GM10248 (cell line): ENCODE measurements at regions not wholly inside any gene's neighbourhood (a gene's known extent, or its start where the extent isn't known, plus 50 kb on each side); places are given as distances from the start of the nearest gene placed in this dataset.

Source experiments
- CTCF ChIA-PET: fragments of 300-600 bp; sonication (Branson Sonifier 250); formaldehyde crosslinking; extraction: SDS; loops from one replicate; lab custom pipeline; 2021; ENCODE audit warnings: antibody characterized with exemption; lab: Yijun Ruan, JAX
- POLR2A ChIA-PET: fragments of 350-650 bp; sonication (Branson Sonifier 250); formaldehyde crosslinking; extraction: SDS; loops from one replicate; lab custom pipeline; 2020; ENCODE audit warnings: antibody characterized with exemption; lab: Yijun Ruan, JAX
- DNase-seq: peaks from one replicate; pipeline ENCODE4 v3.0.0; 2012; ENCODE audit errors: extremely low spot score
- TF ChIP-seq, protein P1 (sequence below): IDR thresholded peaks from 2 replicates; pipeline ENCODE4 v1.5.1; 2012; ENCODE audit warnings: mild to moderate bottlenecking, low read depth; ENCODE audit errors: extremely low read depth, missing control alignments, control extremely low read depth

DNA sequence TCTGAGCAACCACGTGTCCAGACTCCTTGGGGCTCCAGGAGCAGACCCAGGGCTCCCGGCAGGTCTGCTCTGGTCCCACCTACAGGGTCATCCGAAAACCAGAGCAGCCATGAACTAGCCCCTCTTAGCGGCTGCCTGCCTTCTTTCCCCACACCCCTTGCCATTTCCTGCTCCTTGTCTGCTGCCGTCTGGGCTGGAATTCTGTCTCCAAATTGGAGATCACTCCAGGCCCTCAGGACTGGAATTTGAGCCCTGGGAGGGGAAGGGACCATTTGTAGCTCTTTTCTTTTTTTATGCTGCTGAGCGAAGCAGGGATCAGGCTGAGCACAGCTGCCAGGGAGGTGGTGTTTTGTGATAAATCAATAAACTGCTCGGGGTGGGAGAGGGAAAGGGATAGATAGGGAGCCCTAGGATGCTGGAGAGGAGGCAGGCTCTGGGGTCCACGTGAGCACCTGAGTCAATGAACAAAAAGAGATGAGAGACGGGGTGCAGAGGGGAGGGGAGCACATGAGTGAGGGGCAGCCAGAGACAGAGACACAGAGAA, 257.5 kb downstream of the ENGASE start:
- ChIA-PET POLR2A (no interaction called here), CTCF (no interaction called here)
- no peak for DNase-seq
- TF ChIP-seq, protein P1, sequence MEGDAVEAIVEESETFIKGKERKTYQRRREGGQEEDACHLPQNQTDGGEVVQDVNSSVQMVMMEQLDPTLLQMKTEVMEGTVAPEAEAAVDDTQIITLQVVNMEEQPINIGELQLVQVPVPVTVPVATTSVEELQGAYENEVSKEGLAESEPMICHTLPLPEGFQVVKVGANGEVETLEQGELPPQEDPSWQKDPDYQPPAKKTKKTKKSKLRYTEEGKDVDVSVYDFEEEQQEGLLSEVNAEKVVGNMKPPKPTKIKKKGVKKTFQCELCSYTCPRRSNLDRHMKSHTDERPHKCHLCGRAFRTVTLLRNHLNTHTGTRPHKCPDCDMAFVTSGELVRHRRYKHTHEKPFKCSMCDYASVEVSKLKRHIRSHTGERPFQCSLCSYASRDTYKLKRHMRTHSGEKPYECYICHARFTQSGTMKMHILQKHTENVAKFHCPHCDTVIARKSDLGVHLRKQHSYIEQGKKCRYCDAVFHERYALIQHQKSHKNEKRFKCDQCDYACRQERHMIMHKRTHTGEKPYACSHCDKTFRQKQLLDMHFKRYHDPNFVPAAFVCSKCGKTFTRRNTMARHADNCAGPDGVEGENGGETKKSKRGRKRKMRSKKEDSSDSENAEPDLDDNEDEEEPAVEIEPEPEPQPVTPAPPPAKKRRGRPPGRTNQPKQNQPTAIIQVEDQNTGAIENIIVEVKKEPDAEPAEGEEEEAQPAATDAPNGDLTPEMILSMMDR: no peak

DNA sequence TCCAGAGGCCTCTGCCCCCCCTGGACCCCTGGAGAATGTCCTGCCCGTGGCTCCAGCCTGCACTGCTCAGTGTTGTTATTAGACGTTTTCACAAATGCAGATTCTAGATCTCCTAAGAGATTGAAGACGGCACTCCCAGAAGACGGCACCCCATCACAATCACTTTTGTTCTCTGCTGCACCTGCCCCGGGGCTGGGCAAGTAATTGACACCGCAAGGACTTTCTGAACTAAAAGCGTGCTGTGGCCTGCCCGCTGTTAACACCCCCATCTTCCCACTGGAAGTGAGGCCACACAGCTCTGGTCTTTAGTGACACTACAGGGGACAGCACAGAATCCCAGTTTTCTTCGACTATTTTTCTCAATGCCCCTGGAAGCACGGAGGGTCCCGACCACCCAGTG, 256.9 kb downstream of the ENGASE start:
- POLR2A ChIA-PET: no interaction called here
- no peak for DNase-seq
- TF ChIP-seq, protein P1: no peak
- CTCF ChIA-PET: no interaction called here

DNA sequence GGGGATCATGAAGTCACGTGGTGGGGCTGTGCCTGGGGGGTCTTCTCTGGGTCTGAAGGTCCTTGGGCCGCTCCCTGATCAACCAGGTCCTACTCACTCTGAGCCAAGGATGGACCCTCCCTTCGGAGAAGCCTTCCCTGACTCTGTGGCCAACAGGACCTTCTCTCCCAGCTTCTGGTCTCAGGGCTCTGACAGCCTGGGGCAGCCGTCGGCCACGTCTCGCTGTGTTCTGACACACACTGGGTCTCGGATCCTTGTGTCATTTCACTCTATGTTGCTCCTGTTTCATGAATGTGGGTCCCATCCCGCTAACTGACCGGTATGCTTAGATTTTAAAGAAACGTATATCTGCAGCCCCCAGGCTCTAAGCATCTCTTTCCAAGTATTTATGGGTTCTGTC, 256.1 kb downstream of the ENGASE start:
- CTCF ChIA-PET: no interaction called here
- TF ChIP-seq, protein P1: no peak
- POLR2A ChIA-PET: no interaction called here
- no peak for DNase-seq

DNA sequence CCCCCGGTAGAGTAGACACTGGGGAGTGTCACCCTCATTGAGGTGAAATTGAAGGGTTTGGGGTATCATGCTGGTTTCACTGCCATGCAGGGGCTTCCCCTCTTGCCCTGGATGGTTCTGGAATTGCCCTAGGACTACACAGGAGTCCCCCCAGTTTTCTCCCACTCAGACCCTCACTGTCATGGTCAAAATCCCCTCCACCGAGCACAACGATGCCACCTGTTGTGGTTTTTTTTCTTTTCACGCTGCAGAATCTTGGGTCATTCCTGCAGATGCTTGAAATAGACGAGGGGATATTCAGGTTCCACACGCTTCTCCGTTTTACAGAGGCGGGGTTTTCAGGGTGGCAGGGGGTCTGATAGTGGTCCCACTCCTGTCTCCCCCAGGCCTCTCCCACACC, 255.6 kb downstream of the ENGASE start:
- ChIA-PET POLR2A (no interaction called here), CTCF (no interaction called here)
- TF ChIP-seq, protein P1: no peak
- no peak for DNase-seq

DNA sequence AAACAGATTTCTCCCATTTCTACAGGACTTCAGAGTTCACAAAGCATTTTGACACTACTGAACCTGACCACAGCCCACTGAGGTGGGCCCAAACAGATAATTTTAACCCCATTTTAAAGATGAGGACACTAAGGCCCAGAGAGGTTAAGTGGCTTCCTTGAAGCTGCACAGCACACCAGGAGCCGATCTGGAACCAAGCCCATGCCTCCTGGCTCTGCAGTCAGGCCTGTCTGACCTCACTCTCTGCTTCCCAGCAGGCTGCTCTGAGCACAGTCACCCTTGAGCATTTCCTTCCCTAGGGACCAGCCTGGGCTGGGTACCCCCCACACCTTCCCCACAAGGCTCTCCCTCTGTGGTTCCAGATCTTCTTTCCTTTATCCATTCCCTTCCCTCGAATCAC, 252.2 kb downstream of the ENGASE start:
- no peak for DNase-seq
- ChIA-PET POLR2A (no interaction called here), CTCF (interaction anchor here (1.2 kb wide), 1 partner anchor 284 kb away, joined by 3 read pairs; no protein-coding TSS in a partner anchor)
- TF ChIP-seq, protein P1: no peak

DNA sequence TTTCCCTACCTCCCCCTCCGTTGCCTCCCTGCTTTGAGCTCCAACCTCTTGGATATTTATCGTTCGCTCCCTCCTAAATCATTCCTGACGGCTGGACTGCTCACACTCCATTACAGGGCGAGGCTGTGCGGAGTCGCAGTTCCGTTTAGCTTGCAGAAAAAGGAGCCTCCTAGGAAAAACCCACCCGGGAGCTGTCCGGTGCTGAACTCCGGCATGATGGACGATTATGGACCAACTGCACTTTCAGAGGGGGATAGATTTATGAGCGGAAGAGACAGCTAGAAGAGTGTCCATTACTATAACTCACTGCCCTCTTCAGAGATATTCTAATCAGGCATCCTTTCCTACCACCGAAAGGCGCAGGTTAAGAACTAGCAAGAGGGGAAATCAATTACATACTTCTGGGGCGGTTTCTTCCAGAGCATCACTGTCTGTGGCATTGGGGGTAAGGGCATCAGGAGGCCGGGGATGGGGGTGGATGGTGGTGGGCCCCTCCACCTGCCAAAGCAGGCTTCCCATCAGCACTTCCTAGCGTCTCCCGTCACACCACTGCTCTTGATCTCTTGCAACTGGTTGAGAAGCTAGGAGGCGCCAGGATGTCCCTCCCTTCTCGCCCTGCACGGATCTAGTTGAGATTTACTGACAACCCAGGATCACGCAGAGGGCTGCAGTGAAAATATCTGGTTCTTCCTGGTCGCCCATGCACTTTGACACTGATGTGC, 251.2 kb downstream of the ENGASE start:
- POLR2A ChIA-PET: no interaction called here
- TF ChIP-seq, protein P1: no peak
- DNase-seq: no peak
- CTCF ChIA-PET: interaction anchor here (1.1 to 1.2 kb wide), 2 partner anchors 11 to 283 kb away, joined by 3 read pairs; no protein-coding TSS in a partner anchor
